ENCODE measurements at regions not wholly inside any gene's neighbourhood (a gene's known extent, or its start where the extent isn't known, plus 50 kb on each side); places are given as distances from the start of the nearest gene placed in this dataset.

GRCh38 chr1:242854466-242854865 lies 330.0 kb upstream of the PLD5 start:
- no peaks in the 10 kb centered on the region for H3K27me3 ChIP-seq (ENCODE audit: control insufficient read depth, insufficient read depth, low read length)
- H3K4me1 ChIP-seq (ENCODE audit: control insufficient read depth, insufficient read depth, low read length) = no peaks in the 10 kb centered on the region
- no peaks in the 10 kb centered on the region for H3K9me3 ChIP-seq (replicated peaks; ENCODE audit: low read length)
- H3K4me2 ChIP-seq (ENCODE audit: low read length) = no peak overlapping the region
- H3K9ac ChIP-seq (ENCODE audit: low read depth, low read length) = no peak overlapping the region
- H3K4me3 ChIP-seq (ENCODE audit: low read length) = no peak overlapping the region
- H3K36me3 ChIP-seq (ENCODE audit: insufficient read depth, low read length) = no peaks in the 10 kb centered on the region

GRCh38 chr1:242847390-242847993 lies 323.0 kb upstream of the PLD5 start:
- Histone ChIP-seq H3K9ac (ENCODE audit: low read depth, low read length) (no peak overlapping the region), H3K4me1 (ENCODE audit: control insufficient read depth, insufficient read depth, low read length) (no peaks in the 10 kb centered on the region), H3K4me3 (ENCODE audit: low read length) (no peak overlapping the region), H3K9me3 (replicated peaks; ENCODE audit: low read length) (no peaks in the 10 kb centered on the region), H3K4me2 (ENCODE audit: low read length) (no peak overlapping the region), H3K36me3 (ENCODE audit: insufficient read depth, low read length) (no peaks in the 10 kb centered on the region), H3K27me3 (ENCODE audit: control insufficient read depth, insufficient read depth, low read length) (no peaks in the 10 kb centered on the region)

- no peaks in the 10 kb centered on the region for H3K27me3 ChIP-seq (ENCODE audit: control insufficient read depth, insufficient read depth, low read length)
- no peaks in the 10 kb centered on the region for H3K4me1 ChIP-seq (ENCODE audit: control insufficient read depth, insufficient read depth, low read length)
- no peaks in the 10 kb centered on the region for H3K36me3 ChIP-seq (ENCODE audit: insufficient read depth, low read length)
- H3K9me3 ChIP-seq (replicated peaks; ENCODE audit: low read length) = no peaks in the 10 kb centered on the region
- H3K9ac ChIP-seq (ENCODE audit: low read depth, low read length) = no peak overlapping the region
- no peak overlapping the region for H3K4me3 ChIP-seq (ENCODE audit: low read length)
- H3K4me2 ChIP-seq (ENCODE audit: low read length) = no peak overlapping the region
Measured at GRCh38 chr1:242842094-242842493, 317.6 kb upstream of the PLD5 start.

- H3K9me3 ChIP-seq (replicated peaks; ENCODE audit: low read length) = no peaks in the 10 kb centered on the region
- no peaks in the 10 kb centered on the region for H3K36me3 ChIP-seq (ENCODE audit: insufficient read depth, low read length)
- no peaks in the 10 kb centered on the region for H3K27me3 ChIP-seq (ENCODE audit: control insufficient read depth, insufficient read depth, low read length)
- H3K4me1 ChIP-seq (ENCODE audit: control insufficient read depth, insufficient read depth, low read length) = peaks cover 7% of the 10 kb centered on the region
- no peak overlapping the region for H3K4me2 ChIP-seq (ENCODE audit: low read length)
- H3K9ac ChIP-seq (ENCODE audit: low read depth, low read length) = no peak overlapping the region
- no peak overlapping the region for H3K4me3 ChIP-seq (ENCODE audit: low read length)
Measured at GRCh38 chr1:242839101-242839500, 314.6 kb upstream of the PLD5 start.

- H3K4me1 ChIP-seq (ENCODE audit: control insufficient read depth, insufficient read depth, low read length) = peaks cover 7% of the 10 kb centered on the region
- no peak overlapping the region for H3K4me2 ChIP-seq (ENCODE audit: low read length)
- no peaks in the 10 kb centered on the region for H3K9me3 ChIP-seq (replicated peaks; ENCODE audit: low read length)
- no peaks in the 10 kb centered on the region for H3K36me3 ChIP-seq (ENCODE audit: insufficient read depth, low read length)
- no peak overlapping the region for H3K9ac ChIP-seq (ENCODE audit: low read depth, low read length)
- H3K4me3 ChIP-seq (ENCODE audit: low read length) = no peak overlapping the region
- no peaks in the 10 kb centered on the region for H3K27me3 ChIP-seq (ENCODE audit: control insufficient read depth, insufficient read depth, low read length)
Measured at GRCh38 chr1:242836423-242836822, 311.9 kb upstream of the PLD5 start.

GRCh38 chr1:242828828-242829227 lies 304.3 kb upstream of the PLD5 start:
- no peak overlapping the region for H3K4me3 ChIP-seq (ENCODE audit: low read length)
- H3K36me3 ChIP-seq (ENCODE audit: insufficient read depth, low read length) = no peaks in the 10 kb centered on the region
- H3K9me3 ChIP-seq (replicated peaks; ENCODE audit: low read length) = no peaks in the 10 kb centered on the region
- no peak overlapping the region for H3K9ac ChIP-seq (ENCODE audit: low read depth, low read length)
- H3K4me1 ChIP-seq (ENCODE audit: control insufficient read depth, insufficient read depth, low read length) = peaks cover 39% of the 10 kb centered on the region
- H3K27me3 ChIP-seq (ENCODE audit: control insufficient read depth, insufficient read depth, low read length) = no peaks in the 10 kb centered on the region
- H3K4me2 ChIP-seq (ENCODE audit: low read length) = no peak overlapping the region

GRCh38 chr1:242828199-242828598 lies 303.7 kb upstream of the PLD5 start:
- no peak overlapping the region for H3K4me3 ChIP-seq (ENCODE audit: low read length)
- no peaks in the 10 kb centered on the region for H3K36me3 ChIP-seq (ENCODE audit: insufficient read depth, low read length)
- H3K4me2 ChIP-seq (ENCODE audit: low read length) = peak overlapping the region; percentile 13
- H3K9ac ChIP-seq (ENCODE audit: low read depth, low read length) = peak overlapping the region; percentile 14
- peaks cover 40% of the 10 kb centered on the region for H3K4me1 ChIP-seq (ENCODE audit: control insufficient read depth, insufficient read depth, low read length)
- no peaks in the 10 kb centered on the region for H3K9me3 ChIP-seq (replicated peaks; ENCODE audit: low read length)
- no peaks in the 10 kb centered on the region for H3K27me3 ChIP-seq (ENCODE audit: control insufficient read depth, insufficient read depth, low read length)

- H3K4me2 ChIP-seq (ENCODE audit: low read length) = peak overlapping the region; percentile 54
- H3K9me3 ChIP-seq (replicated peaks; ENCODE audit: low read length) = no peaks in the 10 kb centered on the region
- H3K4me3 ChIP-seq (ENCODE audit: low read length) = no peak overlapping the region
- H3K27me3 ChIP-seq (ENCODE audit: control insufficient read depth, insufficient read depth, low read length) = no peaks in the 10 kb centered on the region
- H3K4me1 ChIP-seq (ENCODE audit: control insufficient read depth, insufficient read depth, low read length) = peaks cover 40% of the 10 kb centered on the region
- peak overlapping the region; percentile 71 for H3K9ac ChIP-seq (ENCODE audit: low read depth, low read length)
- no peaks in the 10 kb centered on the region for H3K36me3 ChIP-seq (ENCODE audit: insufficient read depth, low read length)
Measured at GRCh38 chr1:242827538-242827937, 303.0 kb upstream of the PLD5 start.

- Histone ChIP-seq H3K4me2 (ENCODE audit: low read length) (peak overlapping the region; percentile 55), H3K4me1 (ENCODE audit: control insufficient read depth, insufficient read depth, low read length) (peaks cover 40% of the 10 kb centered on the region), H3K9me3 (replicated peaks; ENCODE audit: low read length) (no peaks in the 10 kb centered on the region), H3K9ac (ENCODE audit: low read depth, low read length) (peak overlapping the region; percentile 71), H3K27me3 (ENCODE audit: control insufficient read depth, insufficient read depth, low read length) (no peaks in the 10 kb centered on the region), H3K36me3 (ENCODE audit: insufficient read depth, low read length) (no peaks in the 10 kb centered on the region), H3K4me3 (ENCODE audit: low read length) (no peak overlapping the region)
Measured at GRCh38 chr1:242826701-242827336, 302.3 kb upstream of the PLD5 start.

GRCh38 chr1:242824435-242824834 lies 299.9 kb upstream of the PLD5 start:
- Histone ChIP-seq H3K4me3 (ENCODE audit: low read length) (peak overlapping the region; percentile 17), H3K27me3 (ENCODE audit: control insufficient read depth, insufficient read depth, low read length) (no peaks in the 10 kb centered on the region), H3K36me3 (ENCODE audit: insufficient read depth, low read length) (no peaks in the 10 kb centered on the region), H3K4me1 (ENCODE audit: control insufficient read depth, insufficient read depth, low read length) (peaks cover 40% of the 10 kb centered on the region), H3K9me3 (replicated peaks; ENCODE audit: low read length) (no peaks in the 10 kb centered on the region), H3K9ac (ENCODE audit: low read depth, low read length) (no peak overlapping the region), H3K4me2 (ENCODE audit: low read length) (peak overlapping the region; percentile 23)

GRCh38 chr1:242813490-242814091 lies 289.1 kb upstream of the PLD5 start:
- Histone ChIP-seq H3K27me3 (ENCODE audit: control insufficient read depth, insufficient read depth, low read length) (no peaks in the 10 kb centered on the region), H3K4me1 (ENCODE audit: control insufficient read depth, insufficient read depth, low read length) (no peaks in the 10 kb centered on the region), H3K4me3 (ENCODE audit: low read length) (no peak overlapping the region), H3K4me2 (ENCODE audit: low read length) (no peak overlapping the region), H3K36me3 (ENCODE audit: insufficient read depth, low read length) (no peaks in the 10 kb centered on the region), H3K9me3 (replicated peaks; ENCODE audit: low read length) (no peaks in the 10 kb centered on the region), H3K9ac (ENCODE audit: low read depth, low read length) (no peak overlapping the region)

Data from skeletal muscle satellite cell (primary cell).